GM19395 (cell line): ENCODE measurements at regions not wholly inside any gene's neighbourhood (a gene's known extent, or its start where the extent isn't known, plus 50 kb on each side); places are given as distances from the start of the nearest gene placed in this dataset.
A peak's percentile ranks its signal among the peaks of the same experiment; 100 is the strongest.
"Not testable (repeated sequence)": the region's sequence is repeated elsewhere in the genome, so short reads cannot be mapped to it uniquely, and the experiment has no call there.

ENCODE experiments used
- ATAC-seq: cut with Tn5 transposase; IDR thresholded peaks from one replicate; pipeline ENCODE4 v1.9.1; 2021; ENCODE audit warnings: mild to moderate bottlenecking, moderate library complexity; ENCODE audit not compliant: unreplicated experiment

GRCh38 chr2:187002242-187002641 is 153.3 kb upstream of the ZSWIM2 start:
- ATAC-seq: no peak

GRCh38 chr2:187001248-187001647 is 152.3 kb upstream of the ZSWIM2 start:
- ATAC-seq: no peak

- no peak for ATAC-seq
Observed at GRCh38 chr2:186995092-186995491, 146.1 kb upstream of the ZSWIM2 start.

GRCh38 chr2:186992597-186992996 is 143.6 kb upstream of the ZSWIM2 start:
- ATAC-seq: no peak

GRCh38 chr2:186991766-186992417 is 142.9 kb upstream of the ZSWIM2 start:
- no peak for ATAC-seq

DNA sequence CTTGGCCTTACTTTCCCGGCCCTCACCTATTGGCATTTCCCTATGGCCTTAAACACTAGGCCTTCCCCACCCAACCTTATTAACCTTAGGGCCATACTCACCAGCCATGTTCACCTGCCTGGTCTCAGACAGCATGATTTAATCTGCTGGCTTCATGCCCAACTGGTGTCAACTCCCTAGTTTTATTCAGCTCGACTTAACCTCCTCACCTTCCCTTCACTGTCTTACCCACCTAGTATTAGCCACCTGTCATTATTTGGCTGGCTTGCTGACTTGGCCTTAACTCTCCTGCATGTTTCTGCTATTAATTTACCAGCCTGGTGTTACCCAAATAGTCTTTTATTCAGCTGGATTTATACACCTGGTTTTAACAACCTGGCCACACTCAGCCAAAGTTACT is 136.0 kb upstream of the ZSWIM2 start:
- no peak for ATAC-seq

DNA sequence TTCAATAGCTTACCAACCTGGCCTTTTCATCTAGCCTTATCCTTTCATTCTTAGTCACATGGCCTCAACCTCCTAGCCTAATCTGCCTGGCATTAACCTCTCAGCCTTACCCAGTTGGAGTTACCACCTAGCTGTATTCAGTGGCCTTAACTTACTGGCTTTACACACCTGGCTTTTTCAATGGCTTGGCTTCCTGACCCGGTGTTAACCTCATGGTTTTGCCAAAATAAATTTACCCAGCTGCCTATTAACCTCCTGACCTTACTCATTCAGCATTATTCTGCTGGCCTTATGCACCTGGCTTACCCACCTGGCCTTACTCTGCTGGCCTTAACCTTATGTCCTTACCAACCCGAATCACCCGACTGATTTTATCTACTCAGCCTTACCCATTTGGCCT is 135.5 kb upstream of the ZSWIM2 start:
- no peak for ATAC-seq

GRCh38 chr2:186980787-186981550 is 132.0 kb upstream of the ZSWIM2 start:
- no peak for ATAC-seq

DNA sequence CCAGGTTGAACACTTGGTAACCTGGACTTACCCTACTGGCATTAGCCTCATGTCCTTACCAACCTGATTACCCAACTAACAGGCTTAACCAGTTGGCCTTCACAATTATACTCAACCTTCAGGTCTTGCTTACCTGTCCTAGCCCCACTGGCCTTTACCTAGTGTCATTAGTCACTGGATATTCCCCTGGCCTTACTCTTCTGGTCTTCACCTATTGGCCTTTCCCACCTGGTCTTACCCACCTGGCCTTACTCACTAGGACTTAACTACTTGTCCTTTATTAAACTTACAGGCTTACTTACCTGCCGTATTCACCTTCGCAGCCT is 131.1 kb upstream of the ZSWIM2 start:
- no peak for ATAC-seq

- ATAC-seq: no peak
Observed at GRCh38 chr2:186979439-186980116, 130.6 kb upstream of the ZSWIM2 start.

DNA sequence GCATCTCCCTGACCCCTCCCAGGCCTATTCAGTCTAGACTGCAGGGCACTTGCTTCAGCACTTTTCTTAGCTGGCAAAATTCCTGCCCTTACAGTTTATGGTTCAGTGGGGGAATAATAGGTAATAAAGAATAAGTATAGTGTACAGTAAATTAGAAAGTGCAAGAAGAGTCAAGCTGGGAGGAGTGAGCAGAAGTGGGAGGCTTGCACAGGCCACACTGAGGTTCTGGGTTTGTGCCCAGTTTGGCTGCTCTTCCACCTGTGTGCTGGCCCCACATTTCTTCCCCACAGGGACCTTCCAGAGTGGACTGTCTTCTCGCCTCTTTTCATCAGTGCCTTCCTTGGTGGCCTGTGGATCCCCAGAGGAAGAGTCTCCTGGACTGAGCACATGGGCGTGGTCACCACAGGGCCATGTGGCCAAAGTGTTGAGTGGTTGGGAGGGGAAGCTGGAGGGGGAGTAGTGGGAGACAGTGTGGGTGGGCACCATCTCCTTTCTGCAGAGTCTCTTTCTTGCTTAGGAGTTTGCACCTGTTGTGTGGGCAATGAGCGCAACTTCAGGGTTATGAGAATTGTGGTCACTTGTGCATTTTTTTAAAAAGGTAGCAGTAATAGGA is 128.6 kb upstream of the ZSWIM2 start:
- ATAC-seq: no peak

DNA sequence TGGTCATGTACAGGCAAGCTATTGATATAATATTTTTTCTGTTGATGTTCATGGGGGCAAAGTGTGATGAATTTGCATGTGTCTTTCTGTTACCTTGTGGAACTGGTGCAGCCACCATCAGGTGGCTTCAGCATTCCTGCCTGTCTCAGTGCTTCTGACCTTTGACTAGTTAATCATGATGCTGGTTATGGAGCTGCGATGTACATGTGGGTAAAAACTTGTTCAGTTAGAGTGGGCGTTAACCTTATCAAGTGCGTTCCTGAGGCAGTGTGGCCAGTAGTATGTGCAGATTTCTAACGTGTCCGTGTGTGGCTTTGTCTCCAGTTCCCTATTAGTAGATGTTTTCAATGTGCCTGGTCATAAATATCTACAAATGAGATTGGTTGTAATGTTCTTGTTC is 127.4 kb upstream of the ZSWIM2 start:
- no peak for ATAC-seq

DNA sequence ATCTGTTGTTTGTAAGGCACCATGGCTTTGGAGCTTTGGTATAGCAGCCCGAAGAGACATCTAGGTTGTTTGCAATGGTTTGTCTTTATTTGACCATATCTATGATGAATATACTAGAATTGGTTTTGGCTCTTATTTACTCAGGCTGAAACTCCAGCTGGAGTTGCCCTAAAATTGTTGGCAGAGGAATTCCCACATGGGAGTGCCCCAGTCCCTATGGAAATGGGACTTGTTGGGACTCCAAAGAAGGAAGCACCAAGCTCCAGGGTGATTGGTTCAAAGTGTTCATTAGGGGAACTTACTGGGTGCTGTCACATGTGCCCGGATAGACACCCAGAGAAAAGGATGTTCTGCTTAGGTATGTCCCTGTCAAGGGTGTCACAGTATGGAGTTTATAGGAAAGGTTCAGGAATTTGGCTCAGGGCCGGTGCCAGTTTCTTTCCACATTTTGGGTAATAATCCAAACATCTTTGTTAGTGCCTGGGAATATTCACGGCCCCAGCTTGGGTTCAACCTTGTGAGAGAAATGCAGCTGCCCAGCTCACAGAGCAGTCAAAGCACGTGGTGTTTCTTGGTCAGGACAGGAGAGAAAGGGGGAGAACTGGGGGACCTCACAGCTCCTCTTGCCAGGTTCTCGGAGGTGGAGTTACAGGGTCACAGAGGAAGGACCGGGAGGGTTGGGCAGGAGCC is 123.5 kb upstream of the ZSWIM2 start:
- ATAC-seq: no peak

- peak; percentile 95 for ATAC-seq
Observed at GRCh38 chr2:186968277-186968676, 119.3 kb upstream of the ZSWIM2 start.

DNA sequence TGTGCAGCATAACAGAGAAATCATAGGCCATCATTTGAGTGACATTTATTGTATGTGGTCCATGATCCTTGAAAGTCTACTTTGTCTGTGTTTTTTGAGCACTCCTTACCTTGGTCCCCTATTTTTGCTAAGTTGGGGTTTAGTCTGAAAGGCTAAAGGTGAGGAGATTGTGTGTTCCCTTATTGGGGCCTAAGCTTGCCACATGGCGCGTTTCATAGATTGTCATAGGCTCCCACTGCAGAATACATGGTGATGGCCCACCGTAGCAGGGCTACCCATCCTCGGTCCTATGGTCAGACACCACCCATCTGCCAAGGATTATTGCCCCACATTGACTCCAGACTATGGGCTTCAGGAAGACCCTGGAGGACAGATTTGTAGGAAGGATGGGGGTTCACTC is 117.0 kb upstream of the ZSWIM2 start:
- ATAC-seq: no peak

- ATAC-seq: no peak
Observed at GRCh38 chr2:186962085-186962747, 113.2 kb upstream of the ZSWIM2 start.

DNA sequence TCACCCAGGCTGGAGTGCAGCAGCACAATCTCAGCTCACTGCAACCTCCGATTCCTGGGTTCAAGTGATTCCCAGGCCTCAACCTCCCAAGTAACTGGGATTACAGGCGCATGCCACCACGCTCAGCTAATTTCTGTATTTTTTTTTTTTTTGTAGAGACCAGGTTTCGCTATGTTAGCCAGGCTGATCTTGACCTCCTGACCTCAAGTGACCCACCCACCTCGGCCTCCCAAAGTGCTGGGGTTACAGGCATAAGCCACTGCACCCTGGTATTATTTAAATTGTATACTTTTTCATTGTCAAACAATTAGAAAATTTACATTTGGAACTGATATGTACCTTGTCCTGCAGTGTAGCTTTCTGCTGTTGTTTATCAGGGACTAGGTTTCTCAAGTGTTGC is 111.3 kb upstream of the ZSWIM2 start:
- not testable (repeated sequence) for ATAC-seq

DNA sequence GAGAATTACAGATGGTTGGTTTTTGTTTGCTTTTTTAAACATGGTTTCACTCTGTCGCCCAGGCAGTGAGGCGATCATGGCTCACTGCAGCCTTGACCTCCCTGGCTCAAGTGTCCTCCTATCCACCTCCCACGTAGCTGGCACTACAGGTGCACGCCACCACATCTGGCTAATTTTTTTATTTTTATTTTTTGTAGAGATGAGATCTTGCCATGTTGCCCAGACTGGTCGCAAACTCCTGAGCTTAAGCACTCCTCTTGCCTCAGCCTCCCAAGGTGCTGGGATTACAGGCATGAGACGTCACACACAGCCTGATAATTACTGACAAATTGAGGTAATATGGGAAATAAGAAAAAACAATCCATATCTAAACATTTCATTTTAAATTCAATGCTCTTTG is 110.5 kb upstream of the ZSWIM2 start:
- no peak for ATAC-seq

DNA sequence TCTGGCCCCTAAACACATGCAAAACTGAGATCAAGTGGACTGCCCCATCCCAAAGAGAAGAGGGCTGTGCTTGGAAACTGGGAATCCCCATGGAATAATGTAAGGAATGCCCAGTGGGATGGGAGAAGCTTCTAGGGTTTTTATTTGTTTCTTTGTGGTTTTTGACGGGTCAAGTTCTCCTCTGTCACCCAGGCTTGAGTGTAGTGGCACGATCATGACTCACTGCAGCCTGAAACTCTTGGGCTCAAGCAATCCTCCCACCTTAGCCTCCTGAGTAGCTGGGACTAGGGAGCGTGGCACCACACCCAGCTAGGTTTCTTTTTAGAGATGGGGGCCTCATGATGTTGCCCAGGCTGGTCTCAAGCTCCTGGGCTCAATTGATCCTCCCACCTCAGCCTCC is 101.7 kb upstream of the ZSWIM2 start:
- ATAC-seq: no peak

- ATAC-seq: no peak
Observed at GRCh38 chr2:186949726-186950256, 100.8 kb upstream of the ZSWIM2 start.
